PC-3 (cell line): ENCODE measurements at regions not wholly inside any gene's neighbourhood (a gene's known extent, or its start where the extent isn't known, plus 50 kb on each side); places are given as distances from the start of the nearest gene placed in this dataset.

ENCODE experiments used
- CTCF ChIP-seq: fragments of 300-600 bp; sonication (generic); conservative IDR thresholded peaks from 2 replicates; pipeline ENCODE4 v1.5.1; 2017; ENCODE audit warnings: antibody characterized with exemption, low read depth, mild to moderate bottlenecking, low read length
- EZH2 ChIP-seq: fragments of 300-600 bp; sonication (generic); IDR thresholded peaks from one replicate; pipeline ENCODE4 v1.6.1; 2017; ENCODE audit warnings: antibody characterized with exemption, mild to moderate bottlenecking, low read length; ENCODE audit not compliant: unreplicated experiment
- EZH2phosphoT487 ChIP-seq: fragments of 300-600 bp; sonication (generic); IDR thresholded peaks from 2 replicates; pipeline ENCODE4 v1.6.1; 2018; ENCODE audit warnings: mild to moderate bottlenecking, antibody characterized with exemption, low read length, borderline replicate concordance

GRCh38 chr1:187622545-187622944, 793.8 kb downstream of the PLA2G4A start:
- TF ChIP-seq CTCF (no peak), EZH2phosphoT487 (no peak), EZH2 (no peak)
